HG03039 (cell line): ENCODE measurements at regions not wholly inside any gene's neighbourhood (a gene's known extent, or its start where the extent isn't known, plus 50 kb on each side); places are given as distances from the start of the nearest gene placed in this dataset.

Experiments
- ATAC-seq: cut with Tn5 transposase; IDR thresholded peaks from one replicate; pipeline ENCODE4 v1.9.1; 2021; ENCODE audit warnings: mild to moderate bottlenecking, moderate library complexity; ENCODE audit not compliant: unreplicated experiment

DNA sequence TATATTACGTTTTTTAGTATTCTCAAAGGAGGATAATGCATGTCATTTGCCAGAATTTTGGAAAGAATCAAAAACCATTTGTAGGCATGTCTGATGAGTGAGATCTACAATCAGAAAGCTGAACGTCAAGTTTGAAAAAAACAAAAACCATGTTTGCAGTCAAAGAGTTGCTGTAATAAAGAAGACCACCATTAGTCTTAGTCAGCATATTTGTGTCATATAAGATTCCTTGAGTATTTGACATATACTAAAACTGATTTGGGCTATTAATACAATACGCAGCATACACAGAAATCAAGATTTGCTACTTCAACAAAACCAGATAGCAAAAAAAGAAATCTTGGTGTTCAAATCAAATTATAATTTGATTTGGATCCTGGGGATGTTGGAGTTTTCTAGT, 247.5 kb downstream of the SAMD5 start:
- no peak for ATAC-seq

DNA sequence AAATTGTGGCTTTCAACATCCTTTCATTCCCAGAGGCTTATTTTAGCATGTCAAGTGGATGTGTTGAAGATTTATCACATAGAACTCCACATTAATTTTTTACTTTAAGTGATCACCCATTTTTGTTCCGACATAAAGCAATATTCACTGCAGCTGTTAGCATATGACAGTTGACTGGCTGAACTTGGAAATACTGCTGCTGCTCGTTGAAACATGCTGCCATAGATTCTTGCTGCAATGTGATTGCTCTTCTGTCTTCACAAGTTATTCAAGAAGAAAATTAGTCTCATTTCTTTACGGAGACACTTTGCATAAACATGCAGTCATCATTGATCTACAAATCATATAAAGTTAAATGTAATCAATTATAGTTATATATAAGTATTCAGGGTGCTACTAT, 248.4 kb downstream of the SAMD5 start:
- no peak for ATAC-seq

DNA sequence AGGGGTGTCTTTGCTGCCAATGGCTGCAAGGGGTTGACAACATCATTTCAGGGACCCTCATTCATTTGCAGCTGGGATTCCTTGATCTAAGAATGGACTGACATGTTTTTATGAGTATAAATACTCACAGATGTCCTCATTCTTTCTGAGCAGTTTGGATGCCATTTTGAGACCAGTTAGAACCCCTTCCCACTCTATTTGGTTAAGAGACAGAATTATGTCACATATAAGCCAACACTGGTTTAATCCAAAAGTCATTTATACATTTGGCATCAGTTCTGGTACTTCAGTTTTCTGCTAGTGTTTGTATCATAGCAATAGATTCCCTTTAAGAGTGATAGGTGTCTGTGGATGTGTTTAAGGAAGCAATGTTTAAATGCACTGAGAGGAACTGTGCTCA, 248.8 kb downstream of the SAMD5 start:
- no peak for ATAC-seq

DNA sequence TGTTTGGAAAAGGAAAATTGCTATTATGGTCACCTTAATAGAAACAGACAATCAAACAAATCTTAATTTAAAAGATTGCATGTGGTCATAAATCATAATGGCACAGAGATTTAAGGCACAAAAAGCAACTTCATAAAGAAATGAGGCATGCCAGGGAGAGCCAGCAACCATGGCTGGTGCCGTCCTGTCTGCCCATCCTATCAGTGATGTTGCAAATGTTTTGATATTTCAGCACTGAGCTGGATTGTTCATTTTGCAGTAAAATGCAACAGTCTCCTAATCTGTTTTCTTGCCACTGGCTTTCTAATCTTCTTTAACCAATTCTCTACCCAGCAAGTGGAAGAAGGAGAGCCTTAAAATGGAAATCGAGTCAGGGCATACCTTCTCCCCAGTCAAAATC, 249.8 kb downstream of the SAMD5 start:
- ATAC-seq, result no peak

DNA sequence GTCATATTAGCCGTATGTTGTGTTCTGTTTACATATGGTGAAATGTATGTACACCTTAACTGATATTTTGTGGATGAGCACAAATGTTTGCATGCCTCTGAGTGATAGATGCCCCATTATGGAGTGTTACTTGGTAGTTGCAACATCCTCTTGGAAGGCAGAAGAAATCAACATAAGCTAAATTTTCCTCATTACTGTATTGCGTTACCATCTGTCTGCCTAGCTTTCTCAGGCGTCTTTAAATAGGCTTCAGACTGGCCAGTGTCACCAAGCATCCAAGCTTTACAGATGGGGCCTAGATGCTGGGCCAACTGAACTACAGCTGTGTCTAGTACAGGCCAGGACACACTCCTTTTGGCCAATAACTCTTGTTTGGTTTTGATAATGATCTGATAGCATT, 250.6 kb downstream of the SAMD5 start:
- no peak for ATAC-seq

DNA sequence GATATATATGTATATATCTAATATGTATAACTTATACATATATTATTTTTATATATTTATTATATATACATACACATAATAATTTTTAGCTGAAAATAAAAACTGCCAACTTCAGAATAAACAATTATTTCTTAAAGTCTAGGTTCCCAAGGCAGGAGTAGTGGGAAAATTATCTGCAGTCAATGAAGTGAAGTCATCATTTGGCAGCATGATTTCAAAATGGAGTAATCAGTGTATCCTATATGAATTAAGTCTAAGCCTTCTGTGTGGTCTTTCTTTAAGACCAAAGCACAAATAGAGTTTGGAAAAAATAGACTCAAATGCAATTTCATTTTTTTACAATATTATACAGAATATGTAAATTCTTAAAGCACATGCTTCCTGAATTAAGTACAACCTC, 251.0 kb downstream of the SAMD5 start:
- no peak for ATAC-seq

GRCh38 chr6:147765541-147765940, 257.1 kb downstream of the SAMD5 start:
- no peak for ATAC-seq

DNA sequence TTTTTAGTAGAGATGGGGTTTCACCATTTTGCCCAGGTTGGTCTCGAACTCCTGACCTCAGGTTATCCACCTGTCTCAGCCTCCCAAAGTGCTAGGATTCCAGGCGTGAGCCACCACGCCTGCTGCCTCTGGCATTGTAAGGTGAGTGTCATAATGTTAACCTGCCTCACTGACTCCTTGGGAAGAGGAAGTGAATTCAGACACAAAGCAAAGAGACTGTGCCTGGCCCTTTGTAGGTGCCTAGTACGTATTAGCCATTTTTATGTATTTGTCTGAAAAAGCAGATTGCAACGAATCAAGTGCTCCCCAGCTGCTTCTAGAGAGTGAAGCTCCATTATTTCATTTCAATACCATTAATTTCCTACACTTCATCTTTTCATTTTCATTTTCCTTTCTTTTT, 260.5 kb downstream of the SAMD5 start:
- no peak for ATAC-seq

DNA sequence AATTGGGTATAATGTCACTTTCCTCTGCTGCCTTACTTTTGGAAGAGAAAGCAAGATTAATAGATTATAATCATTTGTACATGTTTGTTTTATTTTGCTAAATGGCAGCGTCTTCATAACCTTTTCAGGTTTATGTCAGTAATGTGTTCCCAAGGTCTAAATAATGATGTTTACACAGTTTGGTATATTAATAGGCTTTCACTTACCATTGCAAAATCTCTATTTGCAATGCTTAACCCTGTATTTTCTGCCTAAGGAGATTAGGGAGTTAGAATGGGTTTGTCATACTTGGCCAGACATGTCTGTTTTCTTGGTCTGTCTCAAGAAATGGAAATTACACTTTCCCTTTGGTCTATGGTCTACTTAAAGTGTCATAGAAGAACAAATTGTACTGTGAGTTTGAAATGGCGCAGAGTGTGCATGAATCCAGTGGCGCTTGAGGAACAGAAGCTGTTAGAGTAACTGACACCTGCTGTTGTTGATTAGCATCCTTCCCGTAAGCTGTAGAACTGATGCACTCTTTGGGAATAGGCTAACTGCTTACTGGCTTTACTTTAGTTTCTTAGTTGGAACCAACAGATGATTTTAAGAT, 261.1 kb downstream of the SAMD5 start:
- ATAC-seq, result no peak

- ATAC-seq, result no peak
Measured at GRCh38 chr6:147770221-147770620, 261.7 kb downstream of the SAMD5 start.

DNA sequence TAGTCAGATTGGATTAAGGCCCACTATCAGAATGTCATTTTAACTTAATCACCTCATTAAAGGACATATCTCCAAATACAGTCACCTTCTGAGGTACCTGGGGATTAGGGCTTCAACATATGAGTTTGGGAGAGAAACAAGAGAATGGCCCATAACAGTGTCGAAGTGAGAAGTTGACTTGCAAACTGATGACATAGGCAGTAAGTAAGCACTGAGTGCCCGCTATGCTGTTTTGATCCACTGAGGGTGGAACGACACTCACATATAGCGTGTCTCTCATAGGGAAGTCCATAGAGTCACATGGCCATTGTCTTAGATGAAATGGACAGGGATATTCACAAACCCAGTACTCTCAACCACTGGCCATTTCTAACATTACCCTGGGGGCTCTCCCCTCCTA, 264.2 kb downstream of the SAMD5 start:
- no peak for ATAC-seq

- no peak for ATAC-seq
Measured at GRCh38 chr6:147774856-147775255, 266.4 kb downstream of the SAMD5 start.

- ATAC-seq, result no peak
Measured at GRCh38 chr6:147776631-147777213, 268.2 kb downstream of the SAMD5 start.

DNA sequence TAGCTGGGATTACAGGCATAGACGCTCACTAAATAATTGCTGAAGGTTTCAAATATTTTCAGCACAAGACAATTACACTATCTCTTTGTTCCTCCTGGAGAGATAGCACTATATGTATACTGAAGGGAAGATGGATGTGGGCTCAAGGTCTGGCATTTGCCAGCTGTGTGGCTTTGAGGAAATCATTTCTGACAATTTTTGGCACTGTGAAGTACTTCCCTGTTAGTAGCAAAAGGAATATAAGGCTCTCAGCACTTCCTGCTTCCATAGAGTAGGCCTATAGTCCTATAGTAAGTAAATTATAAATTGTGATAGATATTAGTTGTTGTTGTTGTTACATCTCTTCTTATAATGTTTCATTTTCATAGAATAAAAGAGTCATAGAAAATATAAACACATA, 271.1 kb downstream of the SAMD5 start:
- no peak for ATAC-seq

GRCh38 chr6:147782302-147782701, 273.8 kb downstream of the SAMD5 start:
- ATAC-seq, result no peak

- no peak for ATAC-seq
Measured at GRCh38 chr6:147784371-147784770, 275.9 kb downstream of the SAMD5 start.

DNA sequence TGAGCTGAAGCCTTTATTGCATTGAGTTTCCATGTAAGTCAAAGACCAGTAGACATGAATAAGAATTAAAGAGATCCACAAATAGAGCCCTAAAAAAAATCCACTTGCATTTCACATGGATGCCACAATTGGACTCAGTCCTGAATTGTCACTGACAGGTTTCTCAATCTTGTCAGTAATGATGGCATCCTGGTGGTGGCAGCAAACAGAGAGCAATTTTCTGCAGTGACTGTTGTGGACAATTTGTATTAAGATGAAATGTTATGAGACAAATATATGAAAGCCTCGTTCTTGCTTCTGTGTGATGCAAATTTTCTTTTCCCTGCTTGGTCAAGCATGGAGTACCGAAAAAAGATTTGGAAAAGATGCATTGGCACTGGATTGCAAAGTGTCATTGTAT, 278.9 kb downstream of the SAMD5 start:
- ATAC-seq, result no peak

- no peak for ATAC-seq
Measured at GRCh38 chr6:147789430-147789947, 281.0 kb downstream of the SAMD5 start.

DNA sequence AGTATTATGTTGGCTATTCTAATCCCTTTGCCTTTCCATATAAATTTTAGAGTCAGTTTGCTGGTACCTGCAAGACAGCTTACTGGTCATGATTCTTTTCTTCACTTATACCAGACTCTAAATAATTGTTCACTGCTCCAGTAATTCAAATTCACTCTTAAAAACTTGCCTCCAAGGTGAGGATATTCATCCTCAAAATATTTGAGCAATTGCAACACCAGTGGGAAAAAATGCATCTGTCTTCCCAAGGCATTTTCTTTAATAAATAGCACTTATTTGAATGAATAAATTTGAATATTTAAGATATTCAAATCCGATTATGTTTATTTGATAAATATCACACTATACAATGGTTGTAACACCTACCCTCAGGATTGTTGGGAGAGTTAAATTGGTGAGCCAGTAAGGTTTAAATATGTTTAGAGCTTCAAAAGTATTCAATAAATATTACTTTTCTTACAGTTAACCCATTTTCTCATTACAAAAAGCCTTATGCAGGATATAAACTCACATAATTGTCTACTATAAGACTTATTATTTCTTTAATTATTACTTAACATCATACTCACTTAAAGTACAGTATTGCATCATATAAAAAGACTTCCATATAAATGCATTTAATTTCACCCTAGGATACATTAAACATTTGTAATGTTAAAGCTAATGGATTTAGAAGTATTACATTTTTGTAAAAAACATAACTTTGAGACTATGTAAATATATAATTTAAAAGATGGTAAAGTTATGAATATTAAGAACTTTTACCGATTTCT, 285.6 kb downstream of the SAMD5 start:
- ATAC-seq, result no peak

DNA sequence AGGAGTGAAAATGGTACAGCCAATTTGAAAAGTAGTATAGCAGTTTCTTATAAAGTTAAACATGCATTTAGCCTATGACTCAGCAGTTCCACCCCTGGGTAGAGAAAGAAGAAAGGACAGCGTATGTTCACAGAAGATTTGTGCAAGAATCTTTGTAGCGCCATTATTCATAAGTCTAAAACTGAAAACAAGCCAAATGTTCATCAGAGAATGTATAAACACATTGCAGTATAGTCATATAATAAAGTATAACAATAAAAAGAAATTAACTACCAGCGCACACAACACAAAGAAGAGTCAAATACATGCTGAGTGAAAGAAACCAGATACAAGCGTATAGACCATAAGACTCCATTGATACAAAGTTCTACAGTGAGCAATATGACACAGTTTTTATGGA, 294.0 kb downstream of the SAMD5 start:
- ATAC-seq, result no peak

DNA sequence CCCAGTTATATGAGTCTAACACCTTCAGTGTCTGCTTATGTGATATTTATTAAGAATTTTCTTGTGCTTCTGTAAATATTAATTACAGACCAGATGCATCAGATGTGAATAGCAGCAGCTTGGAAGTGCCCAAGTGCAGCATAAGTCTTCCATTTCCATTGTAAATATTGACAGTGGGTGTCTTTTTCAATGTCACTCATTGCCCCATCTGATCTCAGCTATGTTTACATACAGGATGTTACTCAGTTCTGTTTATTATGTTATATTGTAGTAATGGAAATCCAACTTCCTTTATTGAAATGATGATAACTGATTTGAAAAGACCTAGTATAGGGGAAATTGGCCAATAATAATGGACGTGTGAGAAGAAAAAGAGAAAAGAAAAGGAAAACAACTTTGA, 296.7 kb downstream of the SAMD5 start:
- ATAC-seq, result no peak

DNA sequence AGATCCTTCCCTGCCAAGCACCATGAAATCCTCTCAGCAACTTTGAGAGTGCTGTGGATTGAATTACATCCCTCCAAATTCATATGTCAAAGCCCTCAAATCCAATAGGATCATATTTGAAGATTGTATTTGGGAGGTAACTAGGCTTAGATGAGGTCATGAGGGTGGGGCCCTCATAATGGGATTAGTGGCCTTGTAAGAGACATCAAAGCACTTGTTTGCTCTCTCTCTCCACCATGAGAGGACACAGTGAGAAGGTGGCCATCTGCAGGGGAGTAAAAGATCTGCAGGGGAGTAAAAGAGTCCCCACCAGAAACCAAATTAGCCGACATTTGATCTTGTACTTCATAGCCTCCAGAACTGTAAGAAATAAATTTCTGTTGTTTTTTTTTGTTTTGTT, 298.2 kb downstream of the SAMD5 start:
- no peak for ATAC-seq
